Fibroblast of lung (primary cell): ENCODE measurements at regions not wholly inside any gene's neighbourhood (a gene's known extent, or its start where the extent isn't known, plus 50 kb on each side); places are given as distances from the start of the nearest gene placed in this dataset.

ENCODE experiments used
- CTCF ChIP-seq, 2 donors: IDR thresholded peaks in 1 of 2; conservative IDR thresholded peaks in 1 of 2; 1 replicate in 1 of 2; 2 replicates in 1 of 2; pipeline ENCODE4 v1.5.1; 2011 to 2012; ENCODE audit warnings: low read length in 2 of 2, control low read depth in 1 of 2, inconsistent platforms in 1 of 2, low read depth in 1 of 2, mild to moderate bottlenecking in 1 of 2
- EZH2 ChIP-seq: IDR thresholded peaks from 2 replicates; pipeline ENCODE4 v1.5.1; 2012; ENCODE audit warnings: low read length, control low read depth, mild to moderate bottlenecking; ENCODE audit errors: missing control alignments

GRCh38 chr12:67759829-67760228 lies 111.3 kb downstream of the DYRK2 start:
- TF ChIP-seq CTCF (conservative IDR thresholded peaks at IDR 0.05 in 1 of 2, IDR thresholded peaks at IDR 0.05 in 1 of 2; ENCODE audit: low read depth in 1 of 2, low read length in 2 of 2) (no peak), EZH2 (no peak)
